OCI-LY7 (cell line): ENCODE measurements at regions not wholly inside any gene's neighbourhood (a gene's known extent, or its start where the extent isn't known, plus 50 kb on each side); places are given as distances from the start of the nearest gene placed in this dataset.

Experiments
- BruUV-seq: library from RNA; stranded (reverse); fragments of 400-500 nt; replicated peaks from 2 replicates; lab custom pipeline; 2021; lab: Mats Ljungman, UMichigan
- CTCF ChIA-PET: fragments of 300-600 bp; sonication (Branson Sonifier 250); formaldehyde crosslinking; loops from one replicate; lab custom pipeline; 2022; ENCODE audit warnings: antibody characterized with exemption; ENCODE audit not compliant: unreplicated experiment; lab: Charles Lee
- POLR2A ChIA-PET: fragments of 300-600 bp; sonication (Branson Sonifier 250); formaldehyde crosslinking; loops from one replicate; lab custom pipeline; 2022; ENCODE audit warnings: antibody characterized with exemption; lab: Charles Lee
- DNase-seq: peaks from one replicate; pipeline ENCODE4 v3.0.0-alpha.2; 2015; ENCODE audit warnings: low spot score
- H2AFZ ChIP-seq: fragments of 200-600 bp; sonication (generic), shearing (Covaris generic); 2 replicates; pipeline ENCODE4 v1.6.1; 2014; ENCODE audit warnings: mild to moderate bottlenecking, antibody characterized with exemption, low read length, moderate library complexity
- H3K27ac ChIP-seq: fragments of 200-600 bp; sonication (generic); 2 replicates; pipeline ENCODE4 v1.5.1; 2014; ENCODE audit warnings: mixed run types, low read depth, mild to moderate bottlenecking, moderate library complexity, low read length, inconsistent platforms; ENCODE audit not compliant: poor library complexity, severe bottlenecking
- H3K36me3 ChIP-seq: fragments of 200-600 bp; sonication (generic); 2 replicates; pipeline ENCODE4 v1.6.1; 2014; ENCODE audit warnings: mild to moderate bottlenecking, antibody characterized with exemption, low read length, moderate library complexity, mixed read lengths; ENCODE audit not compliant: insufficient read depth
- H3K4me1 ChIP-seq: fragments of 200-600 bp; sonication (generic); 2 replicates; pipeline ENCODE4 v1.5.1; 2014; ENCODE audit warnings: mild to moderate bottlenecking, low read length; ENCODE audit not compliant: insufficient read depth, poor library complexity, severe bottlenecking
- H3K4me2 ChIP-seq: fragments of 200-600 bp; sonication (generic); 2 replicates; pipeline ENCODE4 v1.6.1; 2014; ENCODE audit warnings: mild to moderate bottlenecking, low read length
- H3K4me3 ChIP-seq: fragments of 200-600 bp; sonication (generic); 2 replicates; pipeline ENCODE4 v1.5.1; 2014; ENCODE audit warnings: mild to moderate bottlenecking, low read depth, low read length; ENCODE audit not compliant: poor library complexity, severe bottlenecking
- H3K79me2 ChIP-seq: fragments of 200-600 bp; sonication (generic); 2 replicates; pipeline ENCODE4 v1.6.1; 2016; ENCODE audit warnings: low read depth, mild to moderate bottlenecking, low read length, moderate library complexity, mixed read lengths; ENCODE audit not compliant: insufficient read depth
- H3K9me2 ChIP-seq: fragments of 200-600 bp; sonication (generic); 2 replicates; pipeline ENCODE4 v1.6.1; 2016; ENCODE audit warnings: mild to moderate bottlenecking, low read length, mixed read lengths; ENCODE audit not compliant: insufficient read depth
- H3K9me3 ChIP-seq: fragments of 200-600 bp; sonication (generic); 2 replicates; pipeline ENCODE4 v1.6.1; 2014; ENCODE audit warnings: mild to moderate bottlenecking, mixed run types, low read length, mixed read lengths
- H4K20me1 ChIP-seq: fragments of 200-600 bp; sonication (generic); 2 replicates; pipeline ENCODE4 v1.6.1; 2014; ENCODE audit warnings: mild to moderate bottlenecking, antibody characterized with exemption, low read length, moderate library complexity, mixed read lengths; ENCODE audit not compliant: insufficient read depth
- CTCF ChIP-seq: fragments of 200-600 bp; sonication (generic); conservative IDR thresholded peaks from 2 replicates; pipeline ENCODE4 v1.5.1; 2014; ENCODE audit warnings: mild to moderate bottlenecking, antibody characterized with exemption, low read length, moderate library complexity, mixed read lengths
- EZH2phosphoT487 ChIP-seq: fragments of 200-600 bp; sonication (generic); IDR thresholded peaks from 2 replicates; pipeline ENCODE4 v1.6.1; 2018; ENCODE audit warnings: low read depth, borderline replicate concordance, mild to moderate bottlenecking, mixed run types, antibody characterized with exemption, low read length, moderate library complexity, mixed read lengths
- intact Hi-C: fragments of 100-400 bp; cut with micrococcal nuclease; formaldehyde crosslinking; loops from one replicate; pipeline ENCODE4 v1.10.0; 2022; ENCODE audit not compliant: unreplicated experiment

- intact Hi-C loops, result no loop called here
- CTCF ChIA-PET, result no interaction called here
- DNase-seq, result no peak
Measured at GRCh38 chr17:13128676-13129075, 110.8 kb upstream of the ELAC2 start.

GRCh38 chr17:13127921-13128602 is 110.2 kb upstream of the ELAC2 start:
- no peaks in the 10 kb centered on the region for H3K36me3 ChIP-seq
- DNase-seq, result no peak
- no peaks in the 10 kb centered on the region for H3K79me2 ChIP-seq
- BruUV-seq, result no TSS peak
- H3K4me1 ChIP-seq, result no peaks in the 10 kb centered on the region
- H2AFZ ChIP-seq, result no peak overlapping the region
- intact Hi-C loops, result no loop called here
- no peaks in the 10 kb centered on the region for H4K20me1 ChIP-seq
- H3K4me2 ChIP-seq, result no peak overlapping the region
- ChIA-PET CTCF (no interaction called here), POLR2A (no interaction called here)
- no peaks in the 10 kb centered on the region for H3K9me3 ChIP-seq
- H3K27ac ChIP-seq, result no peak overlapping the region
- TF ChIP-seq EZH2phosphoT487, result no peak
- no peak for TF ChIP-seq CTCF
- H3K9me2 ChIP-seq, result no peaks in the 10 kb centered on the region
- no peak overlapping the region for H3K4me3 ChIP-seq

More at GRCh38 chr17:13128676-13129075, 110.8 kb upstream of the ELAC2 start:
- TF ChIP-seq CTCF (no peak), EZH2phosphoT487 (no peak)
- Histone ChIP-seq H3K9me2 (no peaks in the 10 kb centered on the region), H3K4me1 (no peaks in the 10 kb centered on the region), H3K9me3 (no peaks in the 10 kb centered on the region), H3K36me3 (no peaks in the 10 kb centered on the region), H3K4me2 (no peak overlapping the region), H2AFZ (no peak overlapping the region), H3K4me3 (no peak overlapping the region), H4K20me1 (no peaks in the 10 kb centered on the region), H3K79me2 (no peaks in the 10 kb centered on the region), H3K27ac (no peak overlapping the region)
- POLR2A ChIA-PET, result no interaction called here
- no TSS peak for BruUV-seq

DNA sequence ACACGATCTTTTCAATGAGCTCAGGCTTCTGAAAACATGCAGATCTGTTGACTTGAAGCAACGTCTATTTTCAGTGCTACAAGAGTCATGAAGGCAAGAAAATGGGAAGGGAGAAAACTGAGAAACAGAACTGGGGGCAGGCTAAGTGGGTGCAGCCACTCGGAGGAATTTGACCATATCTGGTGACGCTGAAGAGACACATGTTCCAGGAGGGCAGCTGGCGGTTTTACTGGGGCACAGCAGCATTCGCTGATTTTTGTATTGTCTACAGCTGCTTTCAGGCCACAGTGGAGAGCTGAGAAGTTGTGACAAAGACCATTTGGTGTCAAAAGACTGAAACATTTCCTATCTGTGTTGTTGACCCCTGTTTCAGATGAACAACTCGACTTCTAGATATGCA is 103.0 kb upstream of the ELAC2 start:
- Histone ChIP-seq H3K36me3 (no peaks in the 10 kb centered on the region), H3K27ac (no peak overlapping the region), H3K79me2 (no peaks in the 10 kb centered on the region), H3K4me1 (no peaks in the 10 kb centered on the region), H2AFZ (no peak overlapping the region), H3K9me3 (no peaks in the 10 kb centered on the region), H4K20me1 (no peaks in the 10 kb centered on the region), H3K9me2 (no peaks in the 10 kb centered on the region), H3K4me2 (no peak overlapping the region), H3K4me3 (no peak overlapping the region)
- DNase-seq, result no peak
- no peak for TF ChIP-seq EZH2phosphoT487
- no peak for TF ChIP-seq CTCF
- ChIA-PET POLR2A (interaction anchor here (1.2 kb wide), 1 partner anchor 9 kb away, joined by 5 read pairs; no protein-coding TSS in a partner anchor), CTCF (no interaction called here)
- intact Hi-C loops, result no loop called here
- no TSS peak for BruUV-seq
